ENCODE measurements at regions not wholly inside any gene's neighbourhood (a gene's known extent, or its start where the extent isn't known, plus 50 kb on each side); places are given as distances from the start of the nearest gene placed in this dataset.

DNA sequence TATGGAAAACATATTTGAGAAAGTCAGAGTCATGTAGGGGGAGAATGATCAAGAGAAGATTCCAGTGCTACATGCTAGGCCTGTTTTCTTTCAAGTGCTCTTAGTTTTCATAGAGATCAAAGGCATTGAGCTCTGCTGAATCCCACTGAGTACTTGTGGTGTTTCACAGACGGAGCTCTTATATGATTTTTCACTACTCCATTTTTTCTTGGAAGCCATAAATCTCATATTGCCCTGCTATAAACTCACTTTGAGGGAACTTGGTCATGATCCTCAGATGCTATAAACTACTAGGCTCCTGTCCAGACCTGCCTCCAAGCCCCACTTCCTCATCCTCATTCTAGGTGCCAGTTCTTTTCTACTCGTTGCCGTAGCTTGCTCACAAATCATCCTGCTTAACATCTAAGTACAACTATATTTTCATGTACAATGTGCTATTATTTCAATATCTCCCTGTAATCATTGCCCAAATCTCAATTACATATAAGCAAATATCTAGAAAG is 180.8 kb upstream of the CCDC179 start:
- no peak for DNase-seq

DNA sequence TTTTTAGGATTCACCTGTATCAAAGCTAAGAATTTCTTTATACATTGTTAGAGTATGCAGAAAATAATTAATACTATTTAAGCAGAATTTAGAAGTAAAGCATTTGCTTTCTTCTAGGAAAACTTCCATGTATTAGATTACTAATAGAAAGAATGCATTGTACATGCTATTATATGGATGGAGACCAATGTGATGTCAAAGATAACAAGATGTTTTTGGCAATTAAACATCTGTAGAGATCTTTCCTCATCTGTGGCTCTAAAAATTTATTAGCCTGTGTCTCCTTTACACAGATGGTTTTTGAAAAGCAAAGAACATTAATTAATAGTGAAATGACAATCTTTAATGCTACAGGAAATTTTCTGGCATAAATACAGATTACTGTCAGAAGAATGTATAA is 198.4 kb upstream of the CCDC179 start:
- no peak for DNase-seq

DNA sequence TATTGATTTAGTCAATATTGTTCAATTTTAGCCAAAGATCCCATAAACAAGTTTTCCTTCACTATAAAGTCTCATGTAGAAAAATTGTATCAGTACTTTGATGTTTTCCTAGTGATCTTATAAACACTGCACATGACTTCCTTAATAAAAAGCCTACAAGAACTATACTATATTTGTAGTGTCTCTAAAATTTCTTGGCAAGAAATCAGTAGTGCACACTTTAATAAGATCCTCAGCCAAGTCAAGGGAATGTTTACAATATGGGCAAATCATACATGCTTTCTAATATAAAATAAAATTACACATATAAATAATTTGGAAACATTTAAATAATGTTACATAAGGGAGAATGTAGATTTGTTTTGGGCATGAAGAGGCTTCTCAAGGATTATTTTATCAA is 203.0 kb upstream of the CCDC179 start:
- no peak for DNase-seq

DNA sequence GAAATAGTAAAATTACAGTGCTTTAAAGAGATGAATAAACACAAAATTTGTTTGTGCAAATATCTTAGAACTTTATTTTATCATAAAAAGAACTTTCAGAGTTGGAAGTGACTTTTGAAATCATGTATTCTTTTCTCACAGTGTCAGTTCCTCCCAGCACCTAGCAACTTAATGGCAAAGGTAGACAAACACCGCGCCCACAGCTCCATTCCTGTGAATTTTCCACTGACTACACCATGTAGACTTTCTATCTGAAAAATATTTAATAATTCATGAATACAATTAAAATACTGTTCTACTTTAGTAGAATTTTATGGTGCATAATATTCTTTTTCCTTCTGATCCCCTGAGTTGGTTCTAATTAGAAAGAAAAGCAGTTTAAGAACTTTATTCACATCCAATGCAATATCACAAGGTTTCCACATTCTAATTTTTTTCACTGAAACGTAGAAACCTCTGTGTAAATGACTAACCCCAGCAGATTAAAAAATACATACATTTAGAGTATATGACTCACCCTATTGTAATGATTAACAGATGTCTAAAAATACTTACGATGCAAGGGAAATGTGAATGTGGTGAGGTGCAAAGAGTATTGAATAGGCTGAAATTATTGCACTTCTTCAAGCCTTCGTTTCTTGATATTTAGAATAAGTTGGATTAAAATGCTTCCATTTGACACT is 218.2 kb upstream of the CCDC179 start:
- DNase-seq = no peak

DNA sequence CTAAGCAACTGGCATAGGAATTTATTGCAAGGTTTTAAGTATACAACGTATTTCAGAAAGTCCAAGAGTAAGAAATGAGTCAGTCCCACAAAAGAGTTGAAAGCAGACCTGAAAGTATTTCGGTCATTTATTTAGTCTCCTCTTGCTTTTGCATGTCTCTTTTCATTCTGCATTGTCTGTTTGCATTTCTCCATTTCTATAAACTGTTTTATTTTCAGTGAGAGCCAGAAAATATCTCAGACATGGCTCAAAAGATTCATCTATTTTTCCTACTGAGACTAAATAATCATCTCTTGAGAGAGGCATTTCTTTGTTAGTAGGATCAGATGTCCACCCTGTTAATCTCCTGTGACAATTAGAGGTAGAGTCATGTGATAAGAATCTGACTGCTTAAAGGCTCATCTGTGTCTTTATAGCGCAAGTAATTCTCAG is 219.1 kb upstream of the CCDC179 start:
- DNase-seq = no peak

DNA sequence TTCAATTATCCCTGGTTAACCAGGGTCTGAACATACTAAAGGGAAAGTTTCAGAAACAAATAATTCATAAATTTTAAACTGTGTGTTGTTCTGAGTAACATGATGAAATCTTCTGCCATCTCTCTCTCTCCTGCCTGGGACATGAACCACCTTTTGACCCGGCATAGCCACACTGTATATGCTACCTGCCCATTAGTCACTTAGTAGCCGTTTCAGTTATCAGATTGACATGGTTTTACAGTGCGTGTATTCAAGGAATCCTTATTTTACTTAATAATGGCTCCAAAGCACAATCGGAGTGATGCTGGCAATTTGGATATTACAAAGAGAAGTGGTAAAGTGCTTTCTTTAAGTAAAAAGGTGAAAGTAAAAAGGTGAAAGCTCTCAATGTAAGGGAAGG is 227.1 kb upstream of the CCDC179 start:
- DNase-seq = no peak

DNA sequence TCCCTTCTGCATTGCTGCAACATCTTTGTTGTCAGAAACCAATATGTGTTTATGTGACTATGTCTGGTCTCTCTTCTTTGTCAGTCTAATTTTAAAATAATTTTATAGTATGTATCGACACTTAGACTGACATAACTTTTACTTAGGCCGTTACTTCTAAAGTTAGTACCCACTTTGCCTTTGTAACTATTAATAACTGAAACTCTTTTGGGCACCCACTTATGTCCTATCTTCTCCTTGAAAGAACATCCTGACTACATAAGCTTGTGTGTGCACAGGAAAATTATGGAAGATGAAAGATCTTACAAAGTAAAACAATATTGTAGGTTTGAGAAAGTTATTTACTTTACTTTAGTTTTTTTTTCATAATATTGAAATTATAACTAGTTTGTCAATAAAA is 230.4 kb upstream of the CCDC179 start:
- DNase-seq = no peak

DNA sequence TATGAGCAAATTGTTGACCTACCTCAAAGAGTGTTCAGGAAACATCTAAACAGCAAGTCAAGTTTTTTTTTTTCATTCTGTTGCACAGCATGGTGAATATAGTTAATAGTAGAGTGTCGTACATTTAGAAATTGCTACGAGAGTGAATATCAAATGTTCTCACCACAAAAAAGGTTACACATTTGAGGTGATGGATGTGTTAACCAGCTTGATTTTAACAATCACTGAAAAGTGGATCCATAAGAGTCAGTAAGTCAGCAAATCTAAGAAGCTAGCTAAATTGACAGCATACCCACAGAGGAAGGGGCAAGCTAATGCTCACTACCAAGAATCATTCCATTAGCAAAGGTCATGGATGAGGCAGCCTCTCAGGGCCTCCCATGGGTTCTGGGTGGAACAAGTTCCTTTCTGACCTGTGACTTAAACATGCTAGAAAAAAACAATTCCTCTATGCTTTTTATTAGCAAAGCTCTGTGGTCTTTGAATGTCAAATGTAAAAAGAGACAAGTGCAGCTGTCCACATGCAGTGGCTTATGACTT is 235.4 kb upstream of the CCDC179 start:
- no peak for DNase-seq

DNA sequence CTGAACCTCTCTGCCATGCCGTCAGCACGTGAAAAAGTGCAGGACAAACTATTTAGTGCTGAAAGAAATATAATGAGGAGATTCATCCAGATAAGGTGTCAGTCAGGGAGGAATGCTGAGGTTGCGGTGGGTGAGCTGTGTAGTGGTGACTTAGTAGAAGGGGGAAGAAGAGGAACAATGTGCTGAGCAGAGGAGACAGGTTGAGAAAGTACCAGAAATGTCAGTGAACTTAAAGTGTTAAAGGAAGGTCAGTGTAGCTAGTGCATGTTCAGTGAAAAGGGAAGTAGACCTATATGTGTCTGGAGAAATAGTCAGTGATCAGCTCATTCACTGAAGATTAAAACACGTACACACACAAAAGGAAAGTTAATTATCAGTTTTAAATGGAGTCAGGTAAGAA is 237.6 kb upstream of the CCDC179 start:
- no peak for DNase-seq

DNA sequence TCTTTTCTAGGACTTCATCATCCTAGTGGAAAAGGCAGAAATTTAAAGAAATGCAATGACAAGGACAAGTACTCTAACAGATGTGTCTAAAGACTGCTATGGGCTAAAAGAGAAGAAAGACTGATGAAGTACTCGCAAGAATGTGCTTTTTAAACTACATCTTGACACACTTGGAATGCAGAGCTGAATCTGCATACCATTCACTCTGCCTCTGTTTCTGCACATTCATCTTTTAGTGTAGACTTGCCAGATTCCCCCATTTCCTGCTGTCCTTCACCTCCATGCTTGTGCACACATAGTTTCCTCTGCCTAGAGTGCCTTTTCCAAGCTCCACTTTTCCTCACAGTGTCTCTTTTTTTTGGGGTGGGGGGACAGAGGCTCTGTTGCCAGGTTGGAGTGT is 239.0 kb upstream of the CCDC179 start:
- no peak for DNase-seq

DNA sequence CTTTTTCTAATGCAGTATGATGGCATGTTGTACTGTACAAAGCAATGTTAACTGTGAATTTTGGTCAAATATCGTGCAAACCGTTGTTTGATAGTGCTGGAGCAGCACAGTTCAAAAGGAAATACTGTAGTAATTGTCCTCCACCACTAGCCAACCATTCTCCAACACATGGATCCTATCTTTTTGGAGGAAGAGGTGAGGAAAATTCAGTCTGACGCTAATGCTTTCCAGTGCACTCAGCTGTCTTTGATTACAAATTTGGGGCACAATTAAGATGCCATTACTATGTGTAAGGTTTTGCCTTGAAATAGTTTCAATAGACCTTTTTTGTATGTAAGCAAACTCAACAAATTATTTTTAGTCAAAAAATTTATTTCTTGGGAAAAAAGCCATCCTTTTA is 240.5 kb upstream of the CCDC179 start:
- DNase-seq = no peak

DNA sequence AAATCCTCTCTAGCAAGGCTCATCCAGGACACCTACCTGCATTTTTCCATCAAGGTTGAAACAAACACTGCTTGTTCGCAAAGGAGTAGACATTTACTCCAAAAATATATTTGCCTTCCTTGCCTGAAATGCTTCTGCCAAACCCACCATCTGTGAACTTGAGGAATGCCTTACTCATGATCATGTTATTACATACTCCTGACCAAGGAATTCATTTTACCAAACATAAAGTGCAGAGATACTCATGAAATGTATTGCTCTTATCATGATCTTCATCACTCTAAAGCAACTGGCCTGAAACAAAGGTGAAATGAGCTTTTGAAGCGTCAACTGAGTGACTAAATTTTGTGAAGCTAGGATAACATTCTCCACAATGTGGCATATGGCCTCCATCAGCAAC is 243.1 kb upstream of the CCDC179 start:
- no peak for DNase-seq

DNA sequence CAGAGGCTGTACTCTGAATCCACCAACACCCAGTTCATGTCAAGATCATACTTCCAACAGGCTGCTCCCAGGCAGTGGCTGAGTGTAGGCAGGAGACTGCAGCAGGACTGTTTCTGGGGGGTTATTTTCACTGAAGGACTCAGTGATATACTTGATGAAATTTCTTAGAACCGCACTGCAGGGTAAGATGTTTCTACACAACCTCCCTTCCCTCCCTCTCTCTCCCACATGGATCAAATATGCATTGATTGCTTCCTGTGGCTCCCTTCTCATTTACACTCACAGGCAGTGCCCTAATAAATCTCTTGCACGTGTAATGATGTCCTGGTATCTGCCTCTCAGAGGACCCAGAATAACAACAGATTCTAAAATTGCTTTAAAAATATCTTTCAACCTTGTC is 251.3 kb upstream of the CCDC179 start:
- DNase-seq = no peak

DNA sequence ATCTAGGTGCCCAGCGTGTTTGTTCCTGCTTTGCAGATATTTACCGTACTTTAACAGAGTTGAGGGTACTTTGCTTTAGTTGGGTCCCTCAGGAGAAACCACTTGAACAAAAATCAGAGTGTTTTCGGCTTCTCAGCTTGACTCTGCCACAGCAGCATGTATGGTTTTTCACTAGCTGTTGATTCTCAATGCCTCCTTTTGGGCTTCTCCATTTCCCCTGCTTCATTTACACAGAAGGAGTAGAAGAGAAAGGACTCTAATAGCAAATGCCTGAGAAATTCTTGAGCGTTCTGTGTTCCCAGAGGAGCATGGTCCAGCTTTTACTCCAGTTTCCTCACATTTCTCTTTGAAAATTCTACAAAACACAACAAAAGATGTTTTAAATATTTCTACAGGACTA is 252.1 kb upstream of the CCDC179 start:
- DNase-seq = no peak

DNA sequence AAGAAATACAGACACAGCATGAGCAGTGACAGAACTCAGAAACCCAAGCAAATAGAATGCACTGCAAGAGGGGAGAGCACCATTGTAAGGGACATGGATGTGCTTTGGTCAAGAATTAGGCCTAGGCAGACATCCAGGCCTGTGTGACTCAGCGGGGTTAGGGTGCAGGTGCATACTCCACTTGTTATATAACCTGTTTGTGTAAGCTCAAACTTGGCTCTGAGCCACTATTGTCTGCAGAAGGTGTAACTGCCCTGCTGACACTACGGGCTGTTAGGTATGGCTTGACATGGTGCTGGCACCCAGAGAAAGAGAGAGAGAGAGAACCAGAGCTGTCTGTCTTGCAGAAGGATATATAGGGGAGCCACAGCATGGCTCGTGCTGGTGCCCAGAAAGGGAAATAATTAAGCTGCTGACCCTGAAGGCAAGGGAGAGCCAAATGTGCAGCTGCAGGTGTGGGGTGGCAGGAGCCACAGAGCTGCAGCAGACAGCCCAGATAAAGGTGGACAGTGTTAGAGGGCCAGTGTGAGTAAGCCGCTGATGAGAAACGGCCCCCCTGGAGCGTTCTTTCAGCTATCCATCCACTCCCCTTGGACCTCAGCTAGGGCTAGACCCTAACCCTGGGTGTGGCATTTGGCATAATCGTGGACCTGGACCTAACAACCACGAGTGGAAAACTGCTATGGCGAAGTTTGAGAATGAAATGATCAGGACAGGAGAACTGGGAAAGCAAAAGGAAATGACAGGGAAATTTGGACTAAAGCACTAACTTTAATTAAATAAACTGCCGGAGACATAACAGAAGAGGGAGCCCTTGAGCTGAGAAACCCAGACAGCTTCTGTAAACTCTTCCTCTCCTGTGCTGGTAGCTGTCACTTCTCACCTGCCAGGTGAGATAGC is 253.0 kb upstream of the CCDC179 start:
- peak; percentile 25 for DNase-seq

DNA sequence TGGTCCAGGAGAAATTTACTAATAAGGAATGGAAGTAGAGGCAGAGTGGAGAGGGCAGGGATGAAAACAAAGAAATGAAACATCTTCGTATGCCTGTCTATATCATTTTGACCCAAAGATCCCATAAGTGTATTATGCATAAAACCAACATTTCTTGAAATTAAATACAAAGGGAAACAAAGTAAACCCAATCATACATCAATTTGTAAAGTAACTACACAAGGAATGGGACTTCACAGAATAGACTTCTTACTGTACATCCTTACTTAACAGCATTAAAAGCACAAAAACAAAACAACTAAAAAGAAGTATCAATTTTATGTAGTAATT is 253.6 kb upstream of the CCDC179 start:
- DNase-seq = no peak

DNA sequence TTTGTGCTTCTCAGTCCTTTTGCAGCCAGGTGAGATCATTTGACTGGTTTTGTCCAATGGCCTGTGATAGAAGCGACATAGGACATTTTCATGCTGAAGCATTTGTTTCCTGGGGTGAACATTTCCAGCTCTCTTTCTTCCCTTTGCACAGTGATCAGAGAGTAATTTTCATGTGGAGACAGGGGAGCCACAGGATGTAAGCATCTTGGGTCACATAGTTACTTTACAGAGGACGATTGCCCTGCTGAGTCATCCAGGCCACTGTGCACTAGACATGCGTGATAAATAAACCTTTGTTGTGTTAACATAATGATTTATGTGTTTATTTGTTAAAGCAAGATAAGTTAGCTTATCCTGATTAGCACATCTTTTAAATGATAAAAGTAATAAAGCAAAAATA is 263.5 kb upstream of the CCDC179 start:
- no peak for DNase-seq

DNA sequence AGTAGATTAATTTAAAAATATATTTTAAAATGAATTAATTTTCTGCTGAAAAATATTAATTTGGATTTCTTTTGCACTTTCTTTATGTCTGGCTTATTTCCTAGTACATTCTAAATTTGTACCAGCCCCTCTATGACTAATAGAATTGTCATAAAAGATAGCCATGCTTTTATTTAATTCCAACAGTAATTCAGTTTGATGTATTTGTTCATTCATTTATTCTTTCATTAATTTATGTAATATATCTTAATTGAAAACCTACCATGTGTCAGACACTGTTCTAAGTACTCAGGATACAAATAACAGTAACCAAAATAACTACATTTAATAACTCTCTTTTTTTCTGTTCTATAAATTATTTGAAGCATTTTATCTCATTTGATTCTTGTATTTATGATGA is 264.0 kb upstream of the CCDC179 start:
- DNase-seq = no peak

DNA sequence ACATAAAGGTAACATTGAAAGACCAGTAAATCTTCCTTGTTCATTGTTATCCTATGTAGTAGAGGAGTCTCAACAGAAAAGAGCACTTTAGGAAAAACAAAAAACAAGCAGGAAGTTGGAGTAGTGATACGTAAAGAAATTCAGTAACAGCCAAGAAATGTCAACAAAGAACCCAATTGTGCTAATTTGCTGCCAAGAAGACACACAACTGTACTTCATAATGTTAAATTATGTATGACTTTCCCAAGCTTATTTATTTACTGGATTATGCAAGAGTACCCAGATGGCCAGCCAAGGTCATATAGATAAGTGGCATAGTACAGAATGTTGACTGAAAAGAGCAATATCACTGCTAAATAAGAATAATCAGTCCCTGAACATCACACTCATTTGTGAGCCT is 264.7 kb upstream of the CCDC179 start:
- no peak for DNase-seq

DNA sequence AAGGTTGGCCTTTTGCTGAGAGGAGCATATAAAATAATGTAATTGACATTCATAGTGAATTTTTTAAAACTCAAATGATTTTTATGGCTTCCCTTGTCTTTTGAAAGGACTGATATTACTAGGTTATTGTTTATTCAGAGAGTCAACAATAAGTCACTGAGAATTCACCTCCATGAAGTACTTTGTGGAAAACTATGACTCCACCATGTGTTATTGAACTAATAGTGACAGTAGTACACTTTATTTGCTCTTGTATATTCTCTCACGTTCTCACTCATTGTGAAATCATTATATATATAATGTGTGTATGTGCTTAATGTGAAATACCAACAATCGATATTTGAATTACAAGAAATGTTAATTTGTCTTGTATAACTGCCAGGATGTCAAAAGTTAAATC is 267.4 kb upstream of the CCDC179 start:
- DNase-seq = no peak

DNA sequence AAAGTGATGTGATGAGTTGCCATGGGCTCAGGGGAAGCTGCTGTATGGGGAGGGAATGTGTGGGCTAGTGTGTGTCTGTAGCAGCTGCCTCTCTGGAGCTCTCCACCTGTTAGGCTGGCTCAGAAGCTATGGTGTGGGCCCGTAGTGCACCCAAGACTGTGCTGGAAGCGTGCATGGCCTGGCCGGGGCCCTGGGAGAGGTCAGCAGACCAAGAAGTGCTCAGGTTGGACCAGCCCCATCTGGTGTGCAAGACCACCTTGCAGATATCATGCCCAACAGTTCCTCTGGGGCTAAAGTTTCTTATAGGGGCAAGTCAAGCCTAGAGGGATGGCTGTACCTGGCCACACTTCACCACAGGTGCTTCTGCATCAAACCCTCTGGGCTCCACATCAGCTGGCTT is 274.4 kb upstream of the CCDC179 start:
- no peak for DNase-seq

DNA sequence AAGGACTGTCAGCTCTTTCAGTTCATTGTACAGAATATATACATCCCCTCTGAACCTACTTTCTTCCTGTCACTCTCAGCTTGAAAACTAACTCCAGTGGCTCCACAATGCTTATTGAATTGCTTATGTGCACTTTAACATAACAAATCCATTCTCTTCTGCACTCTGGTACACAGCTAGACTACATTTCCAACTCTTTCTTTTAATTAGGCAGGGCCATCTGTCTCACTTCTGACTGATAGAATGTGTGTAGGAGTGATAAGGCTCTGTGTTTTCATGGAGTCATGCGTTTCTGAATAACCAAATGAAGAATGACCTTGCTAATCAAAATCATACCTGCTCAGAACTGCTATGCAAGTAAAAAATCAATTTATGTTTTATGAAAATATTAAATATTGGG is 278.5 kb upstream of the CCDC179 start:
- no peak for DNase-seq

DNA sequence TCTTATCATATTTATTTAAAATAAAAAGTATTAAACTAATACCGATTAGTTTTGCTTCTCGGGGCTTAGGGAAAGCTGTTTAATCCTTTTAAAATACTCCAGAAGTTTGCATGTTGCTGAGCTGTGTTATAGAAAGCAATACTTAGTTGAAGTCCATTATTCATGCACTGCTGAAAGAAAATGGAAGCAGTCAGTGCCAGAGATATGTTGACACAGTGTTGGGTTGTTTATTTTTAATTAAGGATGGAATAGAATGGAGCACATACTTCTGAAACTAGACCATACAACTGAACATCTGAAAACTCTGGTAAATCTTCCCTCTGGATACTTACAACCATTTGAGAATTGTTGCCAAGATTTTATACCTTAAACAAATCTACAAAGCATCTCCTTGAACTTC is 282.7 kb upstream of the CCDC179 start:
- DNase-seq = no peak

DNA sequence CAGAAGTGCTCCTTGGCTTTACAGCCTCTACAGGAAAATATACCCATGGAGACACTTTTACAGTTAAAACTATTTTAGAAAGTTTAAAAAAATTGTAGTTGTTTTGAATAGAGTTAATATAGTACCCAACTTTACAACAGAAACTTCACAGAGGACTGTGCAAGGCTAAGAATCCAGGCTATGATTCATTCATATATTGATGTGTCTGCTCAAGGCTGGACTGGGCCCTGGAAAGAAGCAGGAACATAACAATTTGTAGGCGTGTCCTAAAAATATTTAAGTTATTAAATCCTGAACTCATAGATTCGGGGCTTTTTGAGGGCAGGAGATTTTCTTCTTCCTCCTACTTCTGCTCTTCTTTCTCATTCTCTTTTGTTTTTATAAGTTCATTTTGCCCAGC is 291.5 kb upstream of the CCDC179 start:
- no peak for DNase-seq

All from NCI-H1694 (cell line).